KG1 (cell line): ENCODE measurements at regions not wholly inside any gene's neighbourhood (a gene's known extent, or its start where the extent isn't known, plus 50 kb on each side); places are given as distances from the start of the nearest gene placed in this dataset.

Source experiments
- DNase-seq: peaks from one replicate; lab custom pipeline; 2025; lab: John Stamatoyannopoulos, UW

DNA sequence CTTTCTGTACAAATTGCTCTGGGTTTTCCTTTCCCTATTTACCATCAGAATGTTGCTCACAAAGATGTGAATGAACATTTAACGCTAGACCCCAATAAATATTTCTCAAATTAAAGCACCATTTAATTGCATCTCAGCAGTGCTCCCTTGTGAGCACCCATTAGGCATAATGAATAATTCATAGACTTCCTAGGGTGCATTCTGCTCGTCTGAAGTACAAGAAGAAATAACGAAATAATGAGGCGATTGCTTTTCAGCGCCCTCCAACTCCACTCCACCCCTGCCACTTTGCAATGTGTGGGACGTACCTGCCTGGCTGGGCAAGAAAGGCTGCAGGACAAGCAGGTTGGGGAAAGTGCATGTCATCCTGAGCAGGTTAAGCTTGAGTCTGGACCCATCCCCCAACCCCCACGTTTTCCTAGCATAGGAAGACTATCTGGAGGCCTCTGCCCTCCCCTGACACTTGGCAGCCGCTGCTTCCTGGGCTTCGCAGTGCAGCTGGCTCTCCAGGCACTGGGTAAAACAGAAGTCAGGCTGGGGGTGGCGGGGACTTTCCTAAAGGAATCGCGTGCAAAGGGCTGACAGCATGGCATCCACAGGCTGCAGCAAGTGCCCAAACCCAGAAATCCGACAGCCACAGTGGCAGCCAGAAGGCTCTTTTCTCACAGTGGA is 253.7 kb downstream of the DUSP6 start:
- DNase-seq = no peak

DNA sequence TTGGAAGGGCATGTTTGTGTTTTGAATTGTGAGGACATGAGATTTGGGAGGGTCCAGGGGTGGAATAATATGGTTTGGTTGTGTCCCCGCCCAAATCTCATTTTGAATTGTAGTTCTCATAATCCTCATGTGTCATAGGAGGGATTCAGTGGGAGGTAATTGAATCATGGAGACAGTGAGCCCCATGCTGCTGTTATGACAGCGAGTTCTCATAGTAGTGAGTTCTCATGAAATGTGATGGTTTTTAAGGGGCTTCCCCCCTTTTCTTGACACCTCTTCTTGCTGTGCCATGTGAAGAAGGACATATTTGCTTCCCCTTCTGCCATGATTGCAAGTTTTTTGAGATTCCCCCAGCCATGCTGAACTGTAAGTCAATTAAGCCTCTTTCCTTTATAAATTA is 260.0 kb downstream of the DUSP6 start:
- no peak for DNase-seq

DNA sequence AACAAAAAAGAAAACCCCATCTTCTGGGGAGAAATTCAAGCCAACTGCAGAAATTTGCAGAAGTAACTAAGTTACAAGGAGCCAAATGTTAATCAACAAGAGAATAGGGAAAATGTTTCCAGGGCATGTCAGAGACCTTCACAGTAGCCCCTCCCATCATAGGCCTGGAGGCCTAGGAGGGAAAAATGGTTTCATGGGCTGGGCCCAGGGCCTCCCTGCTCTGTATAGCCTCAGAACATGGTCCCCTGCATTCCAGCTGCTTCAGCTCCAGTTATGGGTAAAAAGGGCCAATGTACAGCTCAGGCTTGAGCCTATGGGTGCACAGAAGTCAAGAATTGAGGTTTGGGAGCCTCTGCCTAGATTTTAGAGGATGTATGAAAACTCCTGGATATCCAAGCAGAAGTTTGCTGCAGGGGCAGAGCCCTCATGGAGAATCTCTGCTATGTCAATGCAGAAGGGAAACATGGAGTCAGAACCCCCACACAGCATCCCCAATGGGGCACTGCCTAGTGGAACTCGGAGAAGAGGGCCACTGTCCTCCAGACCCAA is 260.9 kb downstream of the DUSP6 start:
- no peak for DNase-seq

DNA sequence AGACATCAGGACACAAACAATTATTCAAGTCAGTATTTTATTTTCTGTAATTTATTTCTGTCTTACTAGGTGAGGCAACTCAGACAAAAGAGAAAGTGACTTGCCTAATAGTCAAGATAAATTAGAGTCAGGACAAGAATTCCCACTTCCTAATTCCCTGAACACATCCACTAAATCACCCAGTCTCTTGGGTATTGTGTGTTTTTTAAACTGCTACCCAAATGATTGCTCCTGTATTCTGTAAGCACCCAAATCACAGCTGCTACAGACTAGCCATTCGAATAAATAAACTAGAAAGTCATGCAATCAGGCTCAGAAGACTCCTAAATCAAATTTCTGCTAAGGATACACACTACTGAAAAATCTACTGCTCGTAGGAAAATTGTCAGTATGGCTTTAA is 263.0 kb downstream of the DUSP6 start:
- DNase-seq = no peak

DNA sequence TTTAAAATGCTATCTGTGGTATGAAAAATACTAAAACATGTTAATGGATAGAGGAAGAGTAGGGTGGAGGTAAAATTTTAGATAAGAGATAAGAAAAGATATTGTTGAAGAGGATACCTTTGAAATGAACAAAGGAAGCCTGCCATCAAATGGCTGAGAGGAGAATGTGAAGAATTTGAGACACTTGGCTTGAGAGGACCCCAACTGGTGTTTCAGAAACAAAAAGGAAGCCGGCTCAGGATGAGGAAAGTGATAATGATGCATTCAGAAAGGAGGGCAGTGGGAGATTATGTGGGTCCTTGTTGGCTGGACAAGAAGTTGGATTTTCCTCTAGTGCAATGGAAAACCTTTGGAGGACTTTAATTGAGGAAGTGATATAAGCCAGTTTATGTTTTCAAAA is 264.4 kb downstream of the DUSP6 start:
- DNase-seq = no peak

DNA sequence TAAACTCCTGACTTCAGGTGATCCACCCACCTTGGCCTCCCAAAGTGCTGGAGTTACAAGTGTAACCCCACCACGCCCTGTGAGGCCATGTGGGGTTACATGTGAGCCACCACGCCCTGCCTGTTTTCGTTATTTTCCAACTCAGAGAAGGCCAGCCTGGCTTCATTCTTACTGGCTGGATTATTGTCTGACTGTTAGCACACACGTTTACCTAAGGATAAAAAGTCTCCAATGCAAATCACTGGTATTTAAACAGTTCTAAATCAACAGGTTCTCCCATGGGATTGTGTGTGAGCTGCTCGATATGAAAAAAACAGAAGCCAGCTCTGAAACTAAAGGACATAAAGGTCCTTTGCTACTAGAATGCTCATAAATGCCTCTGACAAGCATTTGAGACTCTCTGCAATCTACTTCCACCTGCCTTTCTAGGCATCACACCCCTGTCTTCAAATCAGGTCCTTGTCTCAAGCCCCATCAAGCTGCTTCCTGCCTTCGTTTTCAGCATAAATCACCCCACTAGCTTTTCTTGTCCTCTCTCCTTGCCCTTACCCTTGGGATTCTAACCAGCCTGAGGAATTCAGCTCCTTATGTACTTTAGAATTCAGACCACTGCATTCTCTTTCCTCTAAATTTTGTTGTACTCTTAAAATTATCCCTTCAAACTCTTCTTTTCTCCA is 265.0 kb downstream of the DUSP6 start:
- no peak for DNase-seq

DNA sequence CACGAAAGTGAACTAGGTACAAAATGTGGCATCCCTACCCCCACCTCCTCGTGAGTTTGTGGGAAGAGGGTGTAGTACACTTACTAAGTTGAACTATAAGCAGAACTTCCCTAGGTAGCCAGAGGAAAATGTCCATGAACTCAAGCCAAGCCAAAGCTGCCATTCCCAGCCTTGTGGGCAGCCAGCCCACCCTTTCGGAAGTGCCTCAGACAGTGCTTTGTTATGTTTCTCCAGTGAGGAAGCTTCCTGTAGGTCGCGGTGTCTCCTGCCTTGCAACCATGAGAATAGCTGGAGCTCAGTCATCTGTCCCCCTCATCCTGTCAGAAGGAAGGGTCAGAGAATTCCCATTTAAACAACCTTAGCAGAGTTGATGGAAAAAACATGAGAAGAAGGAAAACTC is 266.9 kb downstream of the DUSP6 start:
- DNase-seq = no peak

DNA sequence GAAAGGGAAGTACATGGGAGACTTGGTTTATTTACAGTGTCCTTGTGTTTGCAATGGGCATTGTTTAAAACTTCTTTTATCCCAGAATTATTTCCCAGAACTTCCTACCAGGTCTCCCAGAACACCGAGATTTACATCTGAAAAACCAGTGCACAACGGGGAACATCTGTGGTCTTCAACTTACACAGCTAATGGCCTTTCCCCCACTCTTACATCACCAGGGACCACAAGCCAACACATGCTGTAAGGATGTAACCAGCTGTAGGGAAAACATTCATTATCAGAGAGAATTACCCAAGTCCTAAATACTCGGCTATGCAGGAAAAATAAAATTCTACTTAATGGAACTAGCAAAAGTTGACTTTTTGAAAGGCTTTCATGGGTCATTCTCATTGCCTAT is 267.6 kb downstream of the DUSP6 start:
- DNase-seq = no peak

DNA sequence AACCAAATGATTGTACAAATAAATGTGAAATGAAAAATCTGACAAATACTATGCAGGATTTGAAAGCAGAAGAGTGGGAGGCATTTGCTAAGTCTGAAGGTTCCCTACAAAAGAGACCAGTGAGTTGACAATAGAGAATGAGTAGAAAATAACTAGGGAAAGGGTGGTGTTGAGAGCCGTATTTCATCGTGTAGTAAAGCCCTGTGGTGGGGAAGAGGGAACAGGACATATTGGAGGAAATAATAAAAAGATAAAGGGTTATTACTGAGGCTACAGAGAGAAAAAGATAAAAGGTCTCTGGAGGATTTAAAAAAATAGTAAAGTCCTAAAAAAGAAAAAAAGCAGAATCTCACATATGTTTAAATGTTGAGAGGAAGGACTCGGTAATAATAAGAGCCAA is 268.8 kb downstream of the DUSP6 start:
- DNase-seq = no peak

DNA sequence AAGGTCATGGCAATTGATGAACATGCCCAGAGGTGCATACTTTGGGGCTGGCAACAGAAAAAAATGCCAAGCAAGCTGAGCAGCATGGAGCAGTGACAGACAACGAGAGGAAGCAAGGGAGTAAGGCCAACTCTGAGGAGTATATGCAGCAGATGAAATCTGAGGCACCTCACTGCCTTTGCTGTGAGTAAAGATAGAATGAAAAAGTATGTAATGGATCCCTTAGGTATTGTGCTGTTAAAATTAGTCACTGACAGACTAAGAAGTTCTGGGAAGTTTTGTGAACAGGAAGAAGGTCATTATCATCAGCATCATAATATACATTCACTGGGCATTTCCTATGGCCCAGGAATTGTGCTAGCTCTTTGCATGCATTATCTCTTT is 269.9 kb downstream of the DUSP6 start:
- no peak for DNase-seq

DNA sequence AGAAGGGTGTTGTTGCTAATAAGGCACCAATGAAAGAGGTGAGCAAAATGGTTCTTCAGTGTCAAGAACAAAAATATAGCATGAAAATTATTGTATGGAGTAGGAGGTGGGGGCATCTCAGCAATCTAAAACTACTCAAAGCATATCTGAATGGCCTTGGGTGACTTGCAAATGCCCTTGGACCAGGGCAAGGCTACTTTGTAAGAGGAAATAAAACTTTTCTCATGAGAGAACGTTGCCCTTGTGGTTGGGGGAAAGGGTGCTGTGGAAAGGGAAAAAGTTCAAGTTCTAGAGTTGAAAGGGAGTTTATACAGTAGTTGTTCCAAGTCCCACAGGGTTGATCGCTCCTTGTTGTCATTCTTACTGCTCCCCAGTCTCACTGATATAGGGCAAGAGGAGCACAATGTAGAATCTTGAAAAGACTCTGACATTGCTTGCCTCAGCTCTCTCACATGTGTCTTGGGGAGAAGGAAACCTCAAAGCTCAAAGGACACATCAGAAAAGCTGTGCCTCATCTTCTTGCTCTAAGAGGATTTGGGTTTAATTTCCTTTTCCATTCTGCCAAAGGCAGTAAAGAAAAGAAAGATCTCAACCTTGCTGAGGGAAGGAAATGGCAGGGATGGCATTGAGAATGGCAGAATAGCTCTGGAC is 270.5 kb downstream of the DUSP6 start:
- no peak for DNase-seq

DNA sequence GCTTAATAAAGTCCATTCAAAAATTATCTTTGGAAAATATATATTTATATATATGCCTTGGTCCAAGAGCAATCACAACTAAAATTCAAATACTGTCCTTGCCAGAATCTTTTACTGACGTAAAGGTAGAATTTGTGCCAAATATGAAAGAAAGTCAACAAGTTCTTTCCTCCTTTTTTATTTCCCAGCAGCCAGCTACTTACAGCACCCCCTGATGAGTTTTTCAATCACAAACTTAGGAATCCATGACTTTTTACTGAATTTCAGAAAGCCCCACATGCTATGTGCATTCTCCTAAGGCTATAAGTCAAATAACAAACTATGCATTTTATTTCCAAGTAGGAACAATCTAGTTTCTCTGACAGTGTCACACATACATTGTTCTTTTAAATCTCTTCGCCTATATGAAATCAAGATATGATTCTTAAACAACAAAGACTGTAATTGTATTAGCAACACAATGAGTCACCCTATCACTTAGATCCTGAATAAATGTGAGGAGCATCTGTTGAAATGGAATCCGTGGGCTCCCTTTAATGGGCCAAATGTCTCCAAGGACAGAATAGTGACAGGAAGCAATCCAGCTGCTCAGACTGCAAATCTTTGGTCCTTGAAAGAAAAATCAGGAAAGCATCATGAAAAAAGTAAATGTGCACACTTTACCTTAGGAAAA is 271.4 kb downstream of the DUSP6 start:
- DNase-seq = no peak

DNA sequence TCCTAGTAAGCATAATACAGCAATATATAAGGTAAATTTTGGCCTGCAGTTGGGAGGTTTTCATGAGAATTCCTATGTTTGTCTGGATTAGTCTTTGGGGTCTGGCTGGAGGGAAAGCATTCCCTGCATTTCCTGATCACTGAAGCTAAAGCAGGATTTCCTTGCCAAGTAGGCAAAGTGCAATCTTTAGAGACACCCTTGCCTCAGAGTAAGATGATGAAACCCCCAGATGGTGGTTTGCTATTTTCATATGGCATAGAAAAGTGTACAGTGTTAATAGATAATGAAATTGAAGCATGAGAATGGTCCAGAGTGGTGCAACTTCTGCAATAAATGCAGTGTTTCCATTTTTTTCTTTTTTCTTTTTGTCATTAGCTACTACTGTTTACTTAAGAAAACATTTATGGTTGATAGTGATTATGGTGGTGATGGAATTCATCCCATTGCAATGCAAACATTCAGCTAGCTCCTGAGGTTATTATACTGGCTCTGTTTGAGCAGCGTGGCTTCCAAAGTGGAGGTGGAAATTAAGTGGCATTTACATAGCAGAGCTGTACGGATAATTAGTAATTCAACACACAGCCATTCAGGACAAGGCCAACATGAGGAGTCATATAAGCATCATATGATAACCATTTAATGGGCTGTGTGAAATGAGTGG is 276.3 kb downstream of the DUSP6 start:
- no peak for DNase-seq

DNA sequence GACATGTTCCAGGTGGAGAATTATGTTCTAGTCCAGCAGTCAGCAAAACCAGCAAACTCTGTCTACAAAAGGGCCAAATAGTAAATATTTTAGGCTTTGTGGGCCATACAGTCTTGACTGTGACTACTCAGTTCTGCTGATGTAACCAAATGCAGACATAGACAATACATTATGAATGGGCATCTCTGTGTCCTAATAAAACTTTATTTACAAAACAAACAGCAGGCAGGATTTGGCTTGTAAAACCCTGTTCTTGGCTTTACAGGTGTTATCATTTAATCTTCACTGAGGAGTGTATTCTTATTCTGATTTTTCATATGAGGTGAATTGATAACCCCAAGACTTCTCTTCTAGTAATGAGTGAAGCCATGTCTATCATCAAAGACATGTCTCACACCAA is 278.6 kb downstream of the DUSP6 start:
- no peak for DNase-seq

DNA sequence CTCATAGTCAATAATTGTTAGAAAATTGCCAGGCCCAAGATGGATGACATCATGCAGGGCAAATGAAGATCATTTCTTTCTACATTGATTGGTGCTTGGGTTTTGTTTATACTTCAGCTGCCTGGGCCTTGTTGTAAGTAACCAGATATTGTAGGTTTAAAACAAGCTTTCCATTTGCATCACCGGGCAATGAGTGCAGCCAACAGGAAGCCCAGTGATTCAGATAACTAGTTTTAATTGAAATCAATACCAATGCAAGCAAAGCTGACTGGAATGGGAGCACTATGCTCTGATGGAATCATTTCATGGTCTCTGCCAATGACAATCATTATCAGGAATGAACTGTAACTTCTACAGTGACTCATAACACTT is 279.3 kb downstream of the DUSP6 start:
- DNase-seq = no peak

DNA sequence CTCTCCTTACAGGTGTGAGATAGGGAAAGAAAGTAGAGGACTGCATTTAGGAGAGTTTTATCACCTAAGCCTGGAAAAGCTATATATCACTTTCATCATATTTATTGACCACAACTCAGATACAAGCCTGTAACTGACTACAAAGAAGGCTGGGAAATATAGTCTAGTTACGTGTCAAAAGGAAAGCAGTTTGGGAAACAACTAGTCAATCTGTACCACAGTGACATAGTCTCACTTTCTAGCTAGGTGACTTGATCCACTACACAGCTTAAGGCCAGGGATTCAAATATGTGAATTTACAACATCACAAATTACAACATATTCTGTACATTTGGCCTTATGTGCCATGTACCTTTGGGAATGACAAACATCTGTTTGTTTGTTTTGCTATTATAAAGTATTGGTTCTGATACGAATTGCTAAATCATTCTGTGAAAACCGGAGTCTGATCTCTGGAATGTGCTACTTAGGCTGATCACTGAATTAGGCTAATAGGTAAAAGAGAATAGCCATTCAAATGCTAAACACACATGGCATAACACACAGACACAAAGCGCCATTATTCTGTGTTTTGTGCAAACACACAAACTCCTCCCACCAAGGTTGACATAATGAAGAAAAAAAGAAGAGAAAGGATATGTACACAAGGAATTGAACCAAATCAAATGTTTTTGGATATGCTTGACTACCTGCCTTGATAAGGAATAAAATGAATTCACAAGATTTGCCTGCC is 279.8 kb downstream of the DUSP6 start:
- no peak for DNase-seq

DNA sequence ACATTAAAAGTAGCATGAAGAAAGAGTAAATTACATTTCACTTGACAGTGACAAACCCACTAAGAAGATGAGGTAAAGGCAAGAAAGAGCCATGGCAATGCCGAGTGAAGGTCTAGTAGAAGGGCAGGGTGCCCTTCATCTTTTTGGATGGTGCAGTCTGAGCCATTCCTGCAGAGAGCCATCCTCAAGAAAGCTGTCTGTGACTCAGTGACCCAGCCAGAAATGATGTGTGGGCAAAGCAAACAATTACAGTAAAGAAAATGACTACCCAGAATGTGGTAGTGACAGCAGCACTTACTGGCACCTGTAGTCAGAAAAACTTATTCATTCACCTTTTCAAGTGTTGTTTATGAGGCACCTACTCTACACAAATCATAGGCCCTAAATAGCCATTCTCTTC is 281.7 kb downstream of the DUSP6 start:
- DNase-seq = no peak

DNA sequence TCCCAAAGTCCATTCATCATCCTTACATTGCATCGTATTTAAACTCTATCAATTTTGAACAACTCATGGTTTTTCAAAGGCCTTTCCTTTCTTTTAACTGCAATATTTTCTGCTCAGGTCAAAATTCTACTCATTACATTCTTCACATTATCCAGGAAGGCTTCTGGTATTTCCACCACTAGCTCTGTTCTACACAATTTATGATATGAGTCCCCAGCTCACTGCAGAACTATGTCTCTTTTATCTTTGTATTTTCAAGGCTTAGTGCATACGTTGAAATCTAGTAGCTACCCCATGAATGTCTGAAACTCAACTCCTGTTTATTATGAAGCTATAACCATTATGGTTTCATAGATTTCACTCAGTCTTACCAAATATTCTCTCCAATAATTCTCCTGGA is 282.9 kb downstream of the DUSP6 start:
- no peak for DNase-seq

DNA sequence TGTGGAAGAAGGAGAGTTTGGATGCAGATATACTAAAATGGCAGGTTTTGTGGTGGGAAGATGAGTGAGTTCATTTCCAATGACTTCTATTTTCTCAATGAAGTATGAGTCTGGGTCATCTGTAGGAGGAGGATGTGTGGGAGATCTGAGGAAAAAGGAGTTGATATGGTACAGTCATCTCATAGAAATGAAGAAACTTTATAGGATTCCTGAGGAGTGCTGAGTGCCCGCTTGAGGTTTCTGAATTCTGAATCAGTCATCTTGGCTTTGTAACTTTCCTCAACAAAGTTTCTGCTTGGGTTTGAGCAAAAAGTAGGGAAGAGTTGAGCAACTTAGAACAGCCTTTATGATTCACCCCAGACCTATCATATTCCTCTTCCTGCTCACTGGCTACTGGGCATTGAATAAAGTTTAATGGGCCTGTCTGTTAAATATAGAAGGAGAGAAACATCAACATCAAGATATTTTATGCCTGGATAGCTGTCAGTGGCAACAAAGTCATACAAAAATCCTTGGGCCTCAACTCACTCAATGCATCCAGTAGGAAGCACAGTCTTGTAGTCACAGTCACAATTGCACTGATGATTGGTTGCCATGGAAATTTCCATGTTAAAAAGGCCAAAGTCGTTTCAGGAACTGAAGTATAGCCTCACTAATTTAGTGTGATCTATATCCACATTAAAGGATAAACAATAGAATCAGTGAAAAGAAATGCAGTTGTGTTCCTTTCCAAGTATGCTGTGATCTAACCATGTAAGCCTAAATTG is 284.7 kb downstream of the DUSP6 start:
- no peak for DNase-seq

DNA sequence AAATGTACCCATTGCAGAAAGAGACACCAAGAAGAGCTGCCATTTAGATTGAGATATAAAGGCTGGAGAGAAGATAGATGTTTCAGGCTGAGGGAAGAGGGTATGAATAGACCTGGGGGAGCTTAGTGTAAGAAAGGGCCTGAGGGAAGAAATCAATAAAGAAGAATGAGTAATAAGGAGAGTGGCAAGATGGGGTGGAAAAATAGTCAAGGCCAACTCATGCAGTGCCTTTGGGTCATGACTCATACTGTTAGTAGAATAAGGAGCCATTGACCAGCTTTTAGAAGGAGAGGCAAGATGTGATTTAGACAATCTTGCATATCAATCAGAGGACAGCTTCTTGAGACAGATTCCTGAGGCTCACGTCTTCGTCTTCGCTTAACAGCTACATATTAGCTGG is 287.5 kb downstream of the DUSP6 start:
- no peak for DNase-seq

DNA sequence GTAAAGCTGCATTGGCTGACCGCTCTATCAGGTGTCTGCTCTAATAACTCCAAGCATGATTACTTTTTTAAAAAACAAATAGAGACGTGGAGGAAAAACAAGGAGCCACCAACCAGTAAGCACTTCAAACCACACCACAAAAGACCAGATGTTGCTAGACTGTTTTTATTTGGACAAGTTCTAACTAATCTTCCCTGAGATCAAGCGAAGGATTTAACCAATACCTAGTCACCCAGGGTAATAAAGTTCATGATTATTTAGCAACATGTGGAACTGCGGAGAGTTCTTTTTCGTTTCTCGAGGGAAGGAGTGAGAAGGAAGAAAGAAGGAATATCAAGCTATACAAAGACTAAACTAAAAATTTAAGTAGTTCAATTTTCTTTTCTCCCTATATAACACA is 288.1 kb downstream of the DUSP6 start:
- DNase-seq = no peak
